Fibroblast of skin of left quadriceps (primary cell): ENCODE measurements at regions not wholly inside any gene's neighbourhood (a gene's known extent, or its start where the extent isn't known, plus 50 kb on each side); places are given as distances from the start of the nearest gene placed in this dataset.
"Not testable (repeated sequence)": the region's sequence is repeated elsewhere in the genome, so short reads cannot be mapped to it uniquely, and the experiment has no call there.

Source experiments
- DNase-seq, 2 experiments: peaks; one replicate each; pipeline ENCODE4 v3.0.0-alpha.2; 2013; ENCODE audit warnings: low read depth in 2 of 2

DNA sequence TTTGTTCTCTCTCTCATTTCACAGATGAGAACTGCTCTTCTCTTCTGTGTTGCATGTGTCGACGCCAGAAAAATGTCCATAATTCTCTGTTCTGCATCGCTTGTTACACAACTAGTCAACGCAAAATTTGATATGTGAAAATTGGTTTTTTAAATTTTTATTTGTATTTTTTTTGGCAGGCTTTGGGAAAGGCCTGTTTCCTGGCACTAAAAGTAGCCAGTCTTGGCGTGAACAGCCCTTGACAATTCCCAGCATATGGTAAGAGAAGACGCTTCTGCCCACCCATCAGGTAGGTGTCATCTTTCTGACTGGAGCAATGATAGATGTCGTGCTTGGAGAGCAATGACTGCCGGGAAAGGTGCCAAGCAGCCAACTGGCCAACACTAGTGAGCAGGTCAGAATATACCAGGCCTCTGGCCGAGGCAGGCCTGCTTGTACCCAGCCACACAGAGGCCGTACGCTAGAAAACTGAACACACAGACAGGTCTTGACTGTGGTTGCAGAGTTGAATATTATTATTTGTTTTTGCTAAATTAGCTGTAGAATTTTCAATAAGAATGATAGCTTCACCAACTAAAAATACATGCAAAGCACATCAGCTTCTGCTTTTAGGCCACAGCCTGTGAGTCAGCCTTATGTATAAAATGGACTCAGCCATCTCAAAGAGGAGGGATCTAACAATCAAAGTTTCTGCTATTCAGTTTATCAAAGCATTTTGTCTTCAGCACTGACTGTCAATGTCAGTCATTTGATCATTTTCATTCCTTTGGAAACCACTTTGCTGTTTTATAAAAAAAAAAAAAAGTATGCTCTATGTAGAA lies 837.5 kb downstream of the MCTP2 start:
- DNase-seq = no peak

DNA sequence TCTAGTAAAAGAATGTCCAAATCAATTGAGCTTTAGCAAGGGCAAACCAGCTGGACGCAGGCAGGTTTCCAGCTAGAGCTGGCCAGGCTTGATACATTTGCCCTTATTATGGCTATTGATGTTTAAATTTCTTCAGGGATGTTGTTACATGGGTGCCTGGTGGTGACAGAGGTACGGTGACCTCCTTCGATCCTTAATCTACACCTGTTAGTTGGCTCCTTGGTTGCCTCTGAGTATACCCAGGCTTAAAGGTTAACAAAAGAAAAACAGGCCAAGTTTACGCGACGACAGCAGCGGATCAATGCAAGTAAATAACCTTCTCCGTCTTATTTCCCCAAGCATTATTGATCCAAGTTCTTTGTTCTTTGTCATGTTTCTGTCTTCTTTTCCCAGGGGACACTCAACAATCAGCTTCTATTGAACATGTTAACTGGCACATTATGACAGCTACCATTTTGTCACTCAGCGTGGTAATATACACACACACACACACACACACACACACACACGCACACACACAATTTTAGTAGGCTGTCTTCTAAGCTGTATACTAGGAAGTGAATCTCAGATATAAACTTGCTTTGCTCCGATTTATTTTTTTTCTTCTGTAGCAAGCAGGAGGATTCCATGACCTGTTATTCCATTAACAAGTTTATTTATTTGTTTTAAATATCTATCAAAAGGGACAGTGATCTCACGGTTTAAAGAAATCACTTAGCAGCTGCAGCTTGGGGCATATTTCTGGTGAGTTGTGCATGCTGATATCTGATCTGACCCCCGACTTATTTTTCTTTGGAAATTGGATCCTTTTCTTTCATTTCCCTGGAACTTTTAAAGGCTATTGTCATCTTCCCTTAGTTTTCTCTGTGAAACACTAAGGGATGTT lies 844.7 kb downstream of the MCTP2 start:
- no peak for DNase-seq

DNA sequence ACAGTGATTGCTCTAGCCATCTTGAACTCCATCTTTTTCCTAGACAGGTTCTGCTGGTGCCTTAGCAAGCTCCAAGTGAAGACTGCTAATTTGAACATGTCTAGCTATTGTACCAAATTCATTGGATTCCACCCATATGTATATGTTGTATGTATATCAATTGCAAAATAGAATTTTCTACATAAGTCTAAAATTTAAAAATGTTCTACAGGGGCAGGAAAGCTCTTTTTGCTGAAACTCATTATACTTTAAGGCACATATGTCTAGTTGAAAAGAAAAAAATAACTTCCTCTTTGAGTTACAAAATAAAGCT lies 845.3 kb downstream of the MCTP2 start:
- DNase-seq = no peak

DNA sequence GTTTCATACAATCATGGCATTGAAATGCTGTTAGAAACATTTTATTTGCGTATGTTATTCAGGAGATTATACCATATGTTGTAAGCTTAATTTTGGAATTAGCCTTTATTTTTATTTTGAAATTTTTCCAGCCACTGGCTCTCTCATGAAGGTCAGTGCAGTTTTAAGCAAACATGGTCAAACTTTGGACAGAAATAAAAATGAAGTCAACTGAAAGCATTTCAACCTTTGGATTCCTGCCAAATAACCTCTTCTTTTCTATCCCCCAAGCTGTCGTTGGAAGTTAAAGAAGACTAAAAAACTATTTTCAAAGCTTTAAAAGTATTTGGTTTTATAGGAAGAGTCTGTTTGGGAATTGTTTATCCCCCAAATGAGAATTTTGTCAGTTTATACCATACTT lies 846.6 kb downstream of the MCTP2 start:
- no peak for DNase-seq

DNA sequence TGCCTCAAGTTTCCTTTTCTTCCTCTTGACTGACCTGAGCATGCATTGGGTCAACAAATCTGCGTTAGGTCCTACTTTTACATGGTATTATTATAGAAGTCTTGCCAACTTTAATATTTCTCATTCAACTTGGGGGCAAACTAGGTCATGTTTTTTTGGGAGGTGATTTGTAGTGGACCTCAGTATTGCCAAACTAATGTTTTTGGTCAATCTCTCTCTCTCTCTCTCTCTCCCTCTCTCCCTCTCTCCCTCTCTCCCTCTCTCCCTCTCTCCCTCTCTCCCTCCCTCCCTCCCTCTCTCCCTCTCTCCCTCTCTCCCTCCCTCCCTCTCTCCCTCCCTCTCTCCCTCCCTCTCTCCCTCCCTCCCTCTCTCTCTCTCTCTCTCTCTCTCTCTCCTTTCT lies 848.9 kb downstream of the MCTP2 start:
- not testable (repeated sequence) for DNase-seq

DNA sequence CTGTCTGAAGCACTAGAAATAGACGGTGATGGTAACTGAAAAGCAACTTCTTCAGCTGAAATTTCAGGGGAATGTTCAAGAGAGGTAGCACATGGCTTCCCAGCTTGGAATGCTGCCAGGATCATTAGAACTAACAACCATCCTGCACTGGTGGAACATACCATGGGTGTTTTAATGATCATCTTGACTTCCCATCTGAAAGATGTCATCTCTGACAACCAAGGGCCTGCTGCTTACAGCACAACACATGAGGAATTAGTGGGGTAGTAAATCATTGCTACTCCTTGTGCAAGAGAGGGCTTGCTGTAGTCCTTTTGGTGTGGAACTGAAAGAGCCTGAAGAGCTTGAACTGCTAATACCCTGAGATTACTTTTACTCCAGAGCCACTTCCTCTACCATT lies 853.7 kb downstream of the MCTP2 start:
- DNase-seq = peak; percentile 10 to 11

DNA sequence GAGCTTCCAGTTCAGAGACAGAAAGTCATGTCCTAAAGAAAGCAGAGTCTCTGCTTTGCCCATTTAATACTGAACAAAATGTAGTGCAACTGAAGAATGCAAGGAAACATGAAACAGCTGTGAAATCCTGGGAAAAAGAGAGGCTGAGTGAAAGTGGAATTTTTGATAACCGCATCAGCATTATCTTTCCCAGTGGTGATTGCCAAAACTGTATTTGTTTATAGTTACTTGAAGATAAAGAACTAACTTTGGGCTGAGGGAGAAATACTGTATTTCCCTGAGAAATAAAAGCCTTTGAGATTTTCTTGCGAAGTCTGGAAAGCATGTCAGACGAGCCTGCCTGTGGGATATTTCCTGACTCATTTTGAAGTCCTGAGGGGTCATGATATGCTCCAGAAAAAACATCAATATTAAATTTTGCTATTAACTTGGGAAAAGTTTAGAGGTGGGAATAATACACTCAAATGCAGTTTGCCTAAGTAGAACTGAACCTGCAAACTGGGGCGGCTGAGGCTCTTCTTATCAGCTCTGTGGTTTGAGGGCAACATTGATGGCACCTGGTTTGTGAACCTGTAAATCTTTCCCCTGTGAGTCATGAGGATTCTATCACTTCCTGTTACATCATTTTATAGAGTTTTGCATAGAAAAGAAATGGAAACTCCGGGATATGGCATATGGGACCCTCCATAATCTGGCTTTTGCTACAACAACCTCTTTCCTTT lies 855.3 kb downstream of the MCTP2 start:
- DNase-seq = peak; percentile 11 to 14

DNA sequence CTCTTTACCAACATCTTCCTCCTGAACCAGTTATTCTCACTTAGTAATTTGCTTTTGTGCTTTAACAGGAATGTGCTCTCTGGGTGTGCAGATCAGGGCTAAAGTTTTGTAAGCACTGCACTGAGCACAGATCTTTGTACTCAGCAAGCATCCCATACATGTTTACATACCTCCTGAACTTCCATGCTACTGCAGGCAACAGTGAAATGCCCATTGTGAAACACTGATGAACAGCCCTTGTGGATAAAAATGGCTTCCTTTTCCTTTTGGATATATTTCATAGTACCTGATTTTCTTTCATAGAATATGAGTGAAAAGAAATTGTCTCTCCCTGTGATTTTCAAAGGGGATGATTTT lies 855.9 kb downstream of the MCTP2 start:
- DNase-seq = no peak

DNA sequence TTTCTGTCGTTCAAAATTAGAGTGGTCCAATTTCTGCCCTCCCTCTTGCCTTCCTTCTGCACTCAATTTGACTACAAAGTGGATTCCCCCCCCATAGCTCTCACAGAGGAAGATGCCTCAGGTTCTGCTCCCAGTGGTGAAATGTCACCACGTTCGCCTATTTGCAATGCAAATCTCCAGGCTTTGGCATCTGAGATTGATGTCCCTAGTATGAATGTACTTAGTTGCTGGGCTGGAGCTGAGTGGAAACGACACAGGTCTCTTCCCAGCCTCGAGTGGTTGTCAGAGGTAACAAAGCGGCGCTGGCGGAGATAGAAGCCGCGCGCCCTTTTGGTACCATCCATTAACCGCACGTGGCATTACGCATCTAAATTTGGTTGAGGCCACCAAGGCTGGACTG lies 860.1 kb downstream of the MCTP2 start:
- no peak for DNase-seq

DNA sequence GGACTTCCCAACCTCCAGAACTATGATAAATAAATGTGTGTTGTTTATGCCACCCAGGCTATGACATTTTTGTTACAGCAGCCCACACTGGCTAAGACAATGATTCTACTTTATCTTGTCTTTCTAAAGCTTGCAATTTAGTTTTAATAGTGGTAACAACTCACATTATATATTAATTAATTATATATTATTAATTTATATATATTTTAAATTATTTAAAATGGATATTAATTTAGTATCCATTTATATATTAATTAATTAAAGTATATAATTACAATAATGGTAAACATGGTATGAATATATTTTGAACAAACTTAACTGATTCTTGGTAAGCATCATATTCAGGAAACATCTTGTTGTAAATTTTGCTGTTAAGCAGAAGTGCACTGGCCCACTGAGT lies 863.9 kb downstream of the MCTP2 start:
- DNase-seq = no peak

DNA sequence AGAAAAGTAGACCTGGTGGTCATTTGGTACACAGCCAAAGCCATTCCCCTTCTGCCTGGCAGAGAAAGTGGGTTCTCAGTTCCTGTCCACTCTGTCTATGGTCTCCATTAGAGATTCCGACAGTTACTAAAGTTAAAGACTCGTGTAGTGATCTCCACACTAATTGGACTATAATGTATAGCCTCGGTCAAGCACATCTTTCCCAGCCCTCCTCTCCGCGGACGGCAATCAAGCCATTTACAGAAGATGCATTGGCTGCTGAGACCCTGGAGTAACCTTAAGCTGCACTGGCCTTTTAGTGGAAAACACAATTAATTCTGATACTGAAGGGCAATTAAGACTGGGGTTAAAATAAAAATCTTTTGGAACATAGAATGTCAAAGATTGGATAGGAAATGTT lies 865.3 kb downstream of the MCTP2 start:
- DNase-seq = no peak

DNA sequence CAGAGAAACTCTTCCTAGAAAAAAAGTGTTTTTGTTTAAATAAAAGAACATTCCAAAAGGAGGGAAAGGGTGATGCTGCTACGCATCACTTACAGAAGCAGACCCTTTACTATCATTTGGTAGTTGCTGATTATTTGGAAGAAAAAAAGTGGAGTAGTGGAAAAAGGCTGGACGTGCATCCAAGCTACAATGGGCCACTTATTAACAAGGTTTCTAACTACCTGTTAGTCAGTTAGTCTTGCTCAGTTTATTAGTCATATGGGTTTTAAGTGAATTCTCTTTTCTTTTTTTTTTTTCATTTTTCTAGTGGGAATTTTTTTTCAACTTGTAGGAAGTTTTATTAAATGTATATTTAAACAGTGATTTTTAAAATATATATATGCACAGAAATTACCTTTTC lies 866.0 kb downstream of the MCTP2 start:
- no peak for DNase-seq

DNA sequence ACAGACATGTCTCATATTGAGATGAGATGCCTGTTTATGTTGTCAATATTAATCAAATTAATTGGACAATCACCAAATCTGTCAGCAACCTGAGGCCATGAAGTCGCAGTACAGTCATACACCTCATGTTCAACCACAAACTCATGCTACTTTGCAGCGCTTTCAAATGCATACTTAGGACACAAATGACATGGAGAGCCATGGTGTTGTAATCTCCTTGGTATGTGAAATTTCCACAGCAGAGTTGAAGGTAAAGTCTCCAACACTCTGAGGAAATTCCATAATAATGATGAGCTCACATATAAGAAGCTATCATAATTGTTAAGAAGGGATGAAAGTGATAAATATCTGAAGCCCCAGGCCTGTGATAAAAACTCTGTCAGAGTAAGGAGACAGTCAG lies 873.9 kb downstream of the MCTP2 start:
- peak; percentile 44 to 54 for DNase-seq

DNA sequence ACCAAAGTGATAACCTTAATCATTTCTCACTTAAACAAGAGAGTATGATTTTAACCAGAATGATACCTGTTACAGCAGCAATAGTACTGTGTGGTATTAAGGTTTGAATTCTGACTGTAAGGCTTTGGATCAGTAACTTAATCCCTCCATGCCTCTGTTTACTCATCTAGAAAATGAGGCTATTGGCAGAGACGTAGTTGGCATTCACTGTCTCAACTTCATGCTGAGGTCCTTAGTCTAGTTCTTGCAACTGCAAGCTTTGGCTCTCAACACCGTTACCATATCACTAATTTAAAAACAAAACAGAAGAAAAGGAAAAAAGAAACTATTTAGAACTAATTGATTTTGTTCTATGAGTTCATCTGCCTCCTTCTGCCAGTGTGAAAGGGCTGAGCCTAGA lies 875.4 kb downstream of the MCTP2 start:
- DNase-seq = no peak

DNA sequence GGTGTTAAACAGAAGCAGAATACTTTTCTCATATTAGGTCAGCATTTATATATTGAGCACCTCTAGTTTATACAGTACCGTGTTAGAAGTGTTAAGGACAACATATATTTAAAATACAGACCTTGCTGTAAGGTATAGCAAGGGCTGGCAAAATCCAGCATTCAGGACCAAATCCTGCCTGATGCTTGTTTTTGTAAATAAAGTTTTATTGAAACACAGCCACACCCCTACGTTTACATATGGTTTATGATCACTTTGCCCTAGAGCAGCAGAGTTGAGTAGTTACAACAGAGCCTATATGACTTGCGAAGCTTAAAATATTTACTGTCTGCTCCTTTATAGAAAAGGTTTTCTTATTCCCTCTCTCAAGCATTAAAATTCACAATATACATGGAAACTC lies 877.3 kb downstream of the MCTP2 start:
- no peak for DNase-seq

DNA sequence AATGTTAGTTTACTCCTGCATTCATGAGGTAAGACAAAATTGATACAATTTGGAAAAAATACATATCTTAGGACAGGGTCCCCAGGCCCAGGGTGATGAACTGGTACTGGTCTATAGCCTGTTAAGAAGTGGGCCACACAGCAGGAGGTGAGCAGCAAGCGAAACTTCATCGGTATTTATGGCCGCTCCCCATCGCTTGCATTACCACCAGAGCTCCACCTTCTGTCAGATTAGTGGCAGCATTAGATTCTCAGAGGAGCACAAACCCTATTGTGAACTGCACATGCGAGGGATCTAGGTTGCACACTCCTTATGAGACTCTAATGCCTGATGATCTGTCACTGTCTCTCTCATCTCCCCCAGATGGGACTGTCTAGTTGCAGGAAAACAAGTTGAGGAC lies 880.6 kb downstream of the MCTP2 start:
- no peak for DNase-seq

DNA sequence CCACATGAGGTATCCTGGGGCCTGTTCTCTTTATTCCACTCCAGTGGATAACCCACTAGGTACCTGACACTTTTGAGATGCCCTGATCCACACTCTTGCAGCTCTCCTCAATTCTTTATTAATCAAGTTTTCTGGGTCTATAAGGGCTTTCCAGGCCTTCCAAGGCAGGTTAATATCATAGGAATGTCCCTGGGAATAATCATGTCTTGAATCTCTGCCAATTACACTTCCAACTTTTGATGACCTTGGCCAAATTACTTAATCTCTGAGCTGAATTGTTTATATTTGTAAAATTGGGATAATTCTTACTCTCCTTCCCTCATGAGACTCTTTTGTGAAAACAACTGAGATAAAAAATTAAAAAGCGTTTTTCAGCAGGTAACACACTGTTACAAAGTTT lies 881.7 kb downstream of the MCTP2 start:
- no peak for DNase-seq

DNA sequence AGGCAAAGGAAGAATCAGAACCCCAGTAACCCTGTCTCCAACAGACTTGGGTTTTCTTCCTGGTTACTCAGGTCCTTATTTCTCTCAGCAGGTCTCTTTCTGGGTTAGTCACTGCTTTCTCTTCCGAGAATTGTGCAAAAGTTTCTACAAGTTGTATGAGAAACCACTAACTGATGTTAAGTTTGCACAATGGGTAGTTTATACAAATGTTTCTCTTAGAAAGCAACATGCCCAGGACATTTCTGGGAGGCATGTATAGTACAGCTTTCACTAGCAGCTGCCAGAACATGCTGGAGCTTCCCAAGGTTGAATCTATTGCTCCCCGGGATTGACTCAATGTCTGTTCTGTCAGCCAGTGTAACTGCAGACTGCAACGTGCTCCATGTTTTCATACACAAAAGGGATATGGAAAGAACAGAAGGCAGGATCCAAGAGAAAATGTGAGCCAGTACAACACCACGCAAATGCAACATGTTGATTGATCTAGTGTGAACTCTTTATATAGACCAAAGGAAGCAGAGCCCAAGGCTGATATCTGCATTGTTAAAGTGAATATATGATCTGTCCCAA lies 887.8 kb downstream of the MCTP2 start:
- no peak for DNase-seq

DNA sequence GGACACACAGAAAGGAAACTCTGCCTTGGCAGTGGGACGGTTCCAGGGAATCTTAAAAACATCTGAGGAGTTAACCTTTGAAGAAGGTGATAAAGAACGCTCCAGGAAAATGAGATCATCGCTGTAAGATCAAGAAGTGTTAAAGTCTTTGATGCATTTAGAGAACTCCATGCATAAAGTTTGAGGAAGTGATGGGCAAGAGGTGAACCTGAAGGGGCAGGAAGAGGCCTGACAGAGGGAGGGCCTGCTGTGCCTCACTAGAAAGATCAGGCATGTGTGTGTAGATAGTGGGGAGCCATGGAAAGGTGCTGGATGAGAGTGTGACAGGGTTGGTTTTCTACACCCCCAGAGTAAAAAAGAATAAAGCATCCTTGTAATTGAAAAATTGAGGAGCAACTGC lies 889.2 kb downstream of the MCTP2 start:
- no peak for DNase-seq

DNA sequence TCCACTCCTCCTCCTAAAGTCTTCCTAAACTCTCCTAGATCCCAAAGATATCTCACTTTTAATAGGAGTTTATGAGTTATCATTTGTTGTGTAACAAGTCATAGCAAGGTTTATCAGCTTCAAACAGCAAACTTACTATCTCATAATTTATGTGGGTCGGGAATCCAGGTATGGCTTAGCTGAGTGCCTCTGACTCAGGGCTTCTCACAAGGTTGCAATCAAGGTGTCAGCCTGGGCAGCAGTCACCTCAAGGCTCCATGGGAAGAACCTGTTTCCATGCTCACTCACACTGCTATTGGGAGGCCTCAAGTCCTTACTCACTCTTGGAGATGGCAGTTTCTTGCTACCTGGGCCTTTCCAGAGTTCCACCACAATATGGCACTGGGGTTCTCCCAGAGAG lies 889.8 kb downstream of the MCTP2 start:
- no peak for DNase-seq

DNA sequence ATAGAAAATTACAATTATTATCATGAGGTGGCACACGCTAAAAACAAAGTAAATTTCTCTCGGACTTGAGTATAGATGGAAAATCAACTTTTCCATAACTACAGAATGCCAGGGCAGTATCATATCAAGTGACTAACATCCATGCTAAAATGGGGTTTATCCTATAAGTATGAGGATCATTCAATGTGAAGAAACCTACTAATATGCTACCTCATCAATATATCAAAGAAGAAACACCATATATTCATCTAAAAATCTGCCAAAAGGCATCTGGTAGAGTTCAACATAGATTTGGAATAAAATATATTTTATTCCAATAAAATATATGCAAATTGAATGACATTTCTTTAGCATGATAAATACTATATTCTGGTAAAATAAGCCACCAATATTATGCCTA lies 894.4 kb downstream of the MCTP2 start:
- DNase-seq = no peak

DNA sequence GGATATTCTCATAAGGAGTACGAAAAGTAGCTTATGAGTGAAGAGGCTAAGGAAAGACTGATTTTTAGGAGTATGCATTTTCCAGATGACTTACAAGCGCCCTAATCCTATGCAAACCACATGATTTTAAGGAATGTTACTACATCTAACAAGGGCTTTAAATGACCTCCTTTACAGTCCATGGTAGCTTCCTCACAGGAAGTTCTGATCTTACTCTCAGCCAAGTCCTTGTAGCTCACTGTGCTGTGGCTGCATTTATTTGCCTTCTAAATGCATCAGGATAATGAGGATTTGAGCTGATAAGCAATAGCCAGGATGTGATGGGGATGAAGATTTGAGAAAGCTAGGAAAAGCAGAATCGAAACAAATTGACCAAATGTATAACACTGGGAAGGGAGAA lies 896.0 kb downstream of the MCTP2 start:
- peak; percentile 42 to 43 for DNase-seq
